Liver (tissue), 8 donors: ENCODE measurements at regions not wholly inside any gene's neighbourhood (a gene's known extent, or its start where the extent isn't known, plus 50 kb on each side); places are given as distances from the start of the nearest gene placed in this dataset.

Experiments used
- DNase-seq: peaks from one replicate; pipeline ENCODE4 v3.0.0-alpha.2; 2017; ENCODE audit warnings: low spot score
- H3K27ac ChIP-seq, 2 donors: one replicate each; pipeline ENCODE4 v1.7.0; 2013; ENCODE audit warnings: inconsistent platforms in 2 of 2, low read length in 2 of 2, control low read depth in 1 of 2, low read depth in 1 of 2, mild to moderate bottlenecking in 1 of 2
- H3K27me3 ChIP-seq, 4 donors: one replicate each; pipeline versions ENCODE4 v1.6.1 to v1.7.0; 2013; ENCODE audit warnings: low read length in 3 of 4, inconsistent platforms in 1 of 4, mild to moderate bottlenecking in 1 of 4, moderate library complexity in 1 of 4; ENCODE audit not compliant: control insufficient read depth in 4 of 4, insufficient read depth in 4 of 4
- H3K36me3 ChIP-seq, 4 donors: one replicate each; pipeline versions ENCODE4 v1.6.1 to v1.7.0; 2013; ENCODE audit warnings: low read length in 3 of 4, mild to moderate bottlenecking in 3 of 4, low read depth in 1 of 4, moderate library complexity in 1 of 4; ENCODE audit not compliant: control insufficient read depth in 4 of 4, insufficient read depth in 3 of 4
- H3K4me1 ChIP-seq, 4 donors: one replicate each; pipeline versions ENCODE4 v1.6.1 to v1.7.0; 2013; ENCODE audit warnings: low read length in 3 of 4, mild to moderate bottlenecking in 3 of 4, moderate library complexity in 1 of 4; ENCODE audit not compliant: control insufficient read depth in 4 of 4, insufficient read depth in 4 of 4
- H3K4me3 ChIP-seq, 3 donors: one replicate each; pipeline versions ENCODE4 v1.6.1 to v1.7.0; 2013; ENCODE audit warnings: low read length in 3 of 3, control low read depth in 1 of 3, low read depth in 1 of 3, mild to moderate bottlenecking in 1 of 3
- H3K9ac ChIP-seq, 2 donors: one replicate each; pipeline ENCODE4 v1.7.0; 2013; ENCODE audit warnings: low read length in 2 of 2, mild to moderate bottlenecking in 2 of 2, moderate library complexity in 2 of 2, control low read depth in 1 of 2, low read depth in 1 of 2
- H3K9me3 ChIP-seq, 4 donors: one replicate each; pipeline versions ENCODE4 v1.6.1 to v1.7.0; 2013; ENCODE audit warnings: low read length in 3 of 4; ENCODE audit not compliant: control insufficient read depth in 4 of 4
- ATF3 ChIP-seq: IDR thresholded peaks from 2 replicates; pipeline ENCODE4 v1.6.1; 2016; ENCODE audit warnings: antibody characterized with exemption
- CTCF ChIP-seq: fragments of 150-350 bp; IDR thresholded peaks from 2 replicates; pipeline ENCODE4 v1.5.1; 2017; ENCODE audit warnings: improper control_type of control experiment, low read depth, low read length; ENCODE audit not compliant: missing input control
- EGR1 ChIP-seq, 2 donors: IDR thresholded peaks; 2 replicates each; pipeline ENCODE4 v1.6.1; 2016 to 2018; ENCODE audit warnings: antibody characterized with exemption in 2 of 2, low read depth in 2 of 2
- FOXA1 ChIP-seq: IDR thresholded peaks from 2 replicates; pipeline ENCODE4 v1.6.1; 2016; ENCODE audit warnings: antibody characterized with exemption
- FOXA2 ChIP-seq: IDR thresholded peaks from 2 replicates; pipeline ENCODE4 v1.6.1; 2016; ENCODE audit warnings: antibody characterized with exemption
- HNF4G ChIP-seq: IDR thresholded peaks from 2 replicates; pipeline ENCODE4 v1.6.1; 2016; ENCODE audit warnings: antibody characterized with exemption
- NR2F2 ChIP-seq: IDR thresholded peaks from 2 replicates; pipeline ENCODE4 v1.6.1; 2016; ENCODE audit warnings: antibody characterized with exemption
- RAD21 ChIP-seq, 2 donors: IDR thresholded peaks; 2 replicates each; pipeline ENCODE4 v1.6.1; 2016; ENCODE audit warnings: antibody characterized with exemption in 2 of 2, mild to moderate bottlenecking in 2 of 2
- REST ChIP-seq: IDR thresholded peaks from 2 replicates; pipeline ENCODE4 v1.6.1; 2016; ENCODE audit warnings: antibody characterized with exemption, mild to moderate bottlenecking
- TAF1 ChIP-seq: conservative IDR thresholded peaks from 2 replicates; pipeline ENCODE4 v1.6.1; 2016; ENCODE audit warnings: antibody characterized with exemption, mild to moderate bottlenecking
- YY1 ChIP-seq: IDR thresholded peaks from 2 replicates; pipeline ENCODE4 v1.6.1; 2016; ENCODE audit warnings: antibody characterized with exemption, mild to moderate bottlenecking
- ZBTB33 ChIP-seq: IDR thresholded peaks from 2 replicates; pipeline ENCODE4 v1.6.1; 2016; ENCODE audit warnings: antibody characterized with exemption
- WGBS: extraction: QIAGEN DNeasy Blood & Tissue Kit; methylation state at CpG from one replicate; pipeline ENCODE4 v1.1.7; 2013; 5-methylcytosine and 5-hydroxymethylcytosine counted together
- donor health status: healthy.
- donor health status: healthy.
- donor health status: healthy.
- donor health status: healthy.
- donor health status: healthy.

- Histone ChIP-seq H3K9me3 (no peaks in the 10 kb centered on the region), H3K36me3 (no peaks in the 10 kb centered on the region), H3K4me1 (no peaks in the 10 kb centered on the region), H3K27ac (no peak overlapping the region), H3K4me3 (no peak overlapping the region), H3K9ac (no peak overlapping the region), H3K27me3 (no peaks in the 10 kb centered on the region)
- TF ChIP-seq TAF1 (no peak), FOXA2 (no peak), NR2F2 (no peak), RAD21 (IDR thresholded peaks at IDR 0.05) (no peak)
- WGBS: 68% methylated on average over 6 of the region's 6 CpGs
- DNase-seq: no peak
Measured at GRCh38 chr10:124315591-124316270, 103.0 kb downstream of the OAT start.

GRCh38 chr10:124313374-124313773, 105.3 kb downstream of the OAT start:
- no peak overlapping the region for H3K27ac ChIP-seq
- no peaks in the 10 kb centered on the region for H3K9me3 ChIP-seq
- WGBS: 85% methylated on average over 4 of the region's 4 CpGs
- H3K9ac ChIP-seq: no peak overlapping the region
- H3K36me3 ChIP-seq: no peaks in the 10 kb centered on the region
- no peaks in the 10 kb centered on the region for H3K4me1 ChIP-seq
- no peaks in the 10 kb centered on the region for H3K27me3 ChIP-seq
- H3K4me3 ChIP-seq: no peak overlapping the region
- DNase-seq: no peak
- no peak for TF ChIP-seq CTCF
- no peak for TF ChIP-seq REST
- TF ChIP-seq ATF3: no peak
- no peak for TF ChIP-seq EGR1 (IDR thresholded peaks at IDR 0.05; ENCODE audit: low read depth in 2 of 2)
- TF ChIP-seq FOXA2: no peak
- no peak for TF ChIP-seq ZBTB33
- no peak for TF ChIP-seq YY1
- no peak for TF ChIP-seq NR2F2
- no peak for TF ChIP-seq FOXA1
- TF ChIP-seq HNF4G: no peak
